ENCODE measurements at regions not wholly inside any gene's neighbourhood (a gene's known extent, or its start where the extent isn't known, plus 50 kb on each side); places are given as distances from the start of the nearest gene placed in this dataset.

DNA sequence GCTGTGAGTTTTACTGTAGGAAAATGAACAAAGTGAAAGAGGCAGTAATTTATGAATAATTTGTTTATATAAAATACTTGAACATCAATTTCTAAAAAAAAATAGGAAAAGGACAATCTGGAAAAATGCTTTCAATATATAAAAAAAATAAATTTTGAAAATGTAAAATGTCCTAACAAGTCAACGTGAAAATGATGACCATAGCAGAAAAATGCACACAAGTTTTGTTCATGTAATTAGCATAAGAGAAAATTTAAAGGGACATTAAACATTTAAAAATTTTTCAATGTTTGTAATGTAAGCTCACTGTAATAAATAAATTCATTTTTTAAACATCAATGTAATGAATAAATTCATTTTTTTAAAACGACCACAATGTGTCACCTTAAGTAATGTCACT, 214.8 kb upstream of the ATXN7L3B start:
- no peaks in the 10 kb centered on the region for H3K4me1 ChIP-seq
- H3K4me3 ChIP-seq = no peak overlapping the region
- TF ChIP-seq, protein P1, sequence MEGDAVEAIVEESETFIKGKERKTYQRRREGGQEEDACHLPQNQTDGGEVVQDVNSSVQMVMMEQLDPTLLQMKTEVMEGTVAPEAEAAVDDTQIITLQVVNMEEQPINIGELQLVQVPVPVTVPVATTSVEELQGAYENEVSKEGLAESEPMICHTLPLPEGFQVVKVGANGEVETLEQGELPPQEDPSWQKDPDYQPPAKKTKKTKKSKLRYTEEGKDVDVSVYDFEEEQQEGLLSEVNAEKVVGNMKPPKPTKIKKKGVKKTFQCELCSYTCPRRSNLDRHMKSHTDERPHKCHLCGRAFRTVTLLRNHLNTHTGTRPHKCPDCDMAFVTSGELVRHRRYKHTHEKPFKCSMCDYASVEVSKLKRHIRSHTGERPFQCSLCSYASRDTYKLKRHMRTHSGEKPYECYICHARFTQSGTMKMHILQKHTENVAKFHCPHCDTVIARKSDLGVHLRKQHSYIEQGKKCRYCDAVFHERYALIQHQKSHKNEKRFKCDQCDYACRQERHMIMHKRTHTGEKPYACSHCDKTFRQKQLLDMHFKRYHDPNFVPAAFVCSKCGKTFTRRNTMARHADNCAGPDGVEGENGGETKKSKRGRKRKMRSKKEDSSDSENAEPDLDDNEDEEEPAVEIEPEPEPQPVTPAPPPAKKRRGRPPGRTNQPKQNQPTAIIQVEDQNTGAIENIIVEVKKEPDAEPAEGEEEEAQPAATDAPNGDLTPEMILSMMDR (IDR thresholded peaks at IDR 0.05) = no peak
- H3K27me3 ChIP-seq (ENCODE audit: insufficient read depth in 3 of 3, low read length in 2 of 3) = no peaks in the 10 kb centered on the region
- no peaks in the 10 kb centered on the region for H3K9me3 ChIP-seq
- H3K36me3 ChIP-seq (ENCODE audit: insufficient read depth in 1 of 2, low read depth in 1 of 2) = no peaks in the 10 kb centered on the region
- no peak for DNase-seq
- intact Hi-C loops (cut with DNase I) = no loop called here
- no peak for ATAC-seq
- WGBS, 3 donors = 54 to 58% (median 55%) methylated on average over 2 of the region's 2 CpGs
- H3K27ac ChIP-seq = no peak overlapping the region

DNA sequence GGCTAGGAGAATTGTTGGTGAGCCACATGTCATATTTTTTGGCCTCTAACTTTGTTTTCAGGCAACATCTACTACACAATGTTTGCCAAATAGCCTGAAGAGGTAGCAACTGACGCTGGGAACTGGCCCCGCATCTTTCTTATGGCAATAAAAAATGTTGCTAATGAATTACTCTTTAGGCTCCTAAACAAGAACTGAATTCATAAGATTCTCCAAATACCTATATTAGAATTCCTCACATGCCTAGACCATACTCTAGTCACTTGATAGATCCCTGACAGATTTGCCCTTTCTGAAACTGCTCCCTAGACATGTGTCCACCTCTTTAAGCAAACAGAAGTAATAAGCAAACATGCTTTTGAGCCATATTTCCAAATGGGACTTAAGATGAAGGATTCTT, 209.0 kb upstream of the ATXN7L3B start:
- DNase-seq = no peak
- Histone ChIP-seq H3K27me3 (ENCODE audit: insufficient read depth in 3 of 3, low read length in 2 of 3) (no peaks in the 10 kb centered on the region), H3K27ac (no peak overlapping the region), H3K4me3 (no peak overlapping the region), H3K4me1 (no peaks in the 10 kb centered on the region), H3K9me3 (no peaks in the 10 kb centered on the region), H3K36me3 (ENCODE audit: insufficient read depth in 1 of 2, low read depth in 1 of 2) (no peaks in the 10 kb centered on the region)
- 26 to 69% (median 46%) methylated on average over 2 of the region's 2 CpGs for WGBS, 3 donors
- intact Hi-C loops (cut with DNase I) = no loop called here
- ATAC-seq = no peak
- TF ChIP-seq, protein P1 (IDR thresholded peaks at IDR 0.05) = no peak

DNA sequence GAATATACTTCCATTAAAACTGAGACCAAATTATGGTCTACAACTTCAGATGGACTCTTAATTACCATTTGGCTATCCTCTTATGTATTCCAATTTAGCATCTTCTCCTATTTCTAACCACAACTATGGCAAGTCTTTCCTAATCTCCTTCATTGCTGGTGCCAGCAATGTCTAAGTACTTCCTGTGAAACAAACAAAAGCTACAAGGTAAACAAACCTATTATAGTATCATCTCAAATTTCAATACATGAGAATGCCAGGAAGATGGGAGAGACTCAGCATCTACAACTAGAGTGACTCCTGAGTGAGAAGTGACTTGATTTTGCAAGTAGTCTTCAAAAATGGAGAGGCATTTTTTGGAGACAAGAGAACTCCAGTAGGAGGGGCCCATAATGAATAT, 202.9 kb upstream of the ATXN7L3B start:
- Histone ChIP-seq H3K27me3 (ENCODE audit: insufficient read depth in 3 of 3, low read length in 2 of 3) (no peaks in the 10 kb centered on the region), H3K4me1 (no peaks in the 10 kb centered on the region), H3K4me3 (no peak overlapping the region), H3K9me3 (no peaks in the 10 kb centered on the region), H3K27ac (no peak overlapping the region), H3K36me3 (ENCODE audit: insufficient read depth in 1 of 2, low read depth in 1 of 2) (no peaks in the 10 kb centered on the region)
- DNase-seq = no peak
- intact Hi-C loops (cut with DNase I) = no loop called here
- TF ChIP-seq, protein P1 (IDR thresholded peaks at IDR 0.05) = no peak
- no peak for ATAC-seq

DNA sequence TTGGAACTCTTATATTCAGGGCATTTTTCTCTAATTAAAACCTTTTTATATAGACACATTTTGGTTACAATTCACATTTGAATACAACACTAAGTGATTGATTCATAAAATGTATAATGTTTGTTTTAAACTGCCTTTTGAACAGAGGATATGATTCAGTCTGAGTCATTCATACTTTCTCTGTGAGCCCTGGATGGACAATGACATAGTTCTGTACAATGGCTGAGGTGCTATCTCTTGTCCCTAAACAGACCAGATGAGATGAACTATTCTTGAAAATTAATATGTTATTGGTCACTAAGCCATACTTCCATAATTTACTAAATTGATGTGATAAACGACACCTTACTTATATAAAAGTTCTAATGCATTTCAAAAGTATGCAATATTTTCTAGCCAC, 199.7 kb upstream of the ATXN7L3B start:
- 37 to 86% (median 38%) methylated on average over 1 of the region's 1 CpG for WGBS, 3 donors
- TF ChIP-seq, protein P1 (IDR thresholded peaks at IDR 0.05) = no peak
- Histone ChIP-seq H3K27ac (no peak overlapping the region), H3K4me3 (no peak overlapping the region), H3K36me3 (ENCODE audit: insufficient read depth in 1 of 2, low read depth in 1 of 2) (no peaks in the 10 kb centered on the region), H3K9me3 (no peaks in the 10 kb centered on the region), H3K27me3 (ENCODE audit: insufficient read depth in 3 of 3, low read length in 2 of 3) (no peaks in the 10 kb centered on the region), H3K4me1 (no peaks in the 10 kb centered on the region)
- intact Hi-C loops (cut with DNase I) = no loop called here
- DNase-seq (no peak), ATAC-seq (no peak)

DNA sequence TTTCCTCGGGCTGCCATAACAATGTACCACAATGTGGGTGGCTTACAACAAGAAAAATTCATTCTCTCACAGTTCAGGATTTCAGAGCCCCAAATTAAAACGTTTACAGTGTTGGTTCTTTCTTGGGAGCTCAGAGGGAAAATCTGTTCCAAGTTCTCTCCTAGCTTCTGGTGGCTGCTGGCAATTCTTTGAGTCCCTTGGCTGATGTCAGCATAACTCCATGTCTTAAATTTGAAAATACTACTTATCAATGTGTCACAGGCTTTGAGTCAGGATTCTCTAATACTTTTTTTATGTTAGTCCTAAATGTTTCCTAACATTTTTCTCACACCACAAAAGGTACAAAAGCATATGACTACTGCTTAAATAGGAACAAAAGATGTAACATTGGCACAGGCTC, 198.4 kb upstream of the ATXN7L3B start:
- Histone ChIP-seq H3K36me3 (ENCODE audit: insufficient read depth in 1 of 2, low read depth in 1 of 2) (no peaks in the 10 kb centered on the region), H3K4me3 (no peak overlapping the region), H3K27me3 (ENCODE audit: insufficient read depth in 3 of 3, low read length in 2 of 3) (no peaks in the 10 kb centered on the region), H3K4me1 (no peaks in the 10 kb centered on the region), H3K27ac (no peak overlapping the region), H3K9me3 (no peaks in the 10 kb centered on the region)
- ATAC-seq = no peak
- intact Hi-C loops (cut with DNase I) = no loop called here
- no peak for DNase-seq
- TF ChIP-seq, protein P1 (IDR thresholded peaks at IDR 0.05) = no peak
- WGBS, 3 donors = 32 to 50% (median 37%) methylated on average over 2 of the region's 2 CpGs

Measured in psoas muscle (tissue), 7 donors.